ENCODE measurements at regions not wholly inside any gene's neighbourhood (a gene's known extent, or its start where the extent isn't known, plus 50 kb on each side); places are given as distances from the start of the nearest gene placed in this dataset.
A peak's percentile ranks its signal among the peaks of the same experiment; 100 is the strongest.

DNA sequence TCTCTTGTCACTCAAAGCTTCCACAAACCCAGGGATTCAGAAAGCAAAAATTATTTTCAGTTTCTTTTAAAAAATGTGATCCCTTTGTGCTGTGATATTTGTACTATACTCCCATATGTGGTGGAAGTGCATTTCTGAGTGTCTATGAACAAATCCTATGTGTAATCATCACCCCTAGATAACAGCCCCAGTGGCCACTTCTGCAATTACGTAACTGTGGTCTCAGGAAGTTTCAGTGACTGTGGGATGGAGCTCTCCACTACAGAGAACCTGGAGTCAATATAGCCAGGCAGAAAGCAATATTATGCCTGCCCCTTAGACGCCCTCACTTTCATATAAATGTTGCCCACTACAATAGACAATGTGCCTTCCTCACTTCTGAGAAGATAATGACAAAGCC, 1101.7 kb upstream of the GHITM start:
- no peak overlapping the region for H3K4me3 ChIP-seq (replicated peaks in 1 of 2; ENCODE audit: low read depth in 2 of 2, low read length in 2 of 2)
- no peak for DNase-seq (ENCODE audit: low read depth in 2 of 2)
- TF ChIP-seq, protein P1, sequence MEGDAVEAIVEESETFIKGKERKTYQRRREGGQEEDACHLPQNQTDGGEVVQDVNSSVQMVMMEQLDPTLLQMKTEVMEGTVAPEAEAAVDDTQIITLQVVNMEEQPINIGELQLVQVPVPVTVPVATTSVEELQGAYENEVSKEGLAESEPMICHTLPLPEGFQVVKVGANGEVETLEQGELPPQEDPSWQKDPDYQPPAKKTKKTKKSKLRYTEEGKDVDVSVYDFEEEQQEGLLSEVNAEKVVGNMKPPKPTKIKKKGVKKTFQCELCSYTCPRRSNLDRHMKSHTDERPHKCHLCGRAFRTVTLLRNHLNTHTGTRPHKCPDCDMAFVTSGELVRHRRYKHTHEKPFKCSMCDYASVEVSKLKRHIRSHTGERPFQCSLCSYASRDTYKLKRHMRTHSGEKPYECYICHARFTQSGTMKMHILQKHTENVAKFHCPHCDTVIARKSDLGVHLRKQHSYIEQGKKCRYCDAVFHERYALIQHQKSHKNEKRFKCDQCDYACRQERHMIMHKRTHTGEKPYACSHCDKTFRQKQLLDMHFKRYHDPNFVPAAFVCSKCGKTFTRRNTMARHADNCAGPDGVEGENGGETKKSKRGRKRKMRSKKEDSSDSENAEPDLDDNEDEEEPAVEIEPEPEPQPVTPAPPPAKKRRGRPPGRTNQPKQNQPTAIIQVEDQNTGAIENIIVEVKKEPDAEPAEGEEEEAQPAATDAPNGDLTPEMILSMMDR (IDR thresholded peaks at IDR 0.05; ENCODE audit: low read depth, low read length), result no peak

DNA sequence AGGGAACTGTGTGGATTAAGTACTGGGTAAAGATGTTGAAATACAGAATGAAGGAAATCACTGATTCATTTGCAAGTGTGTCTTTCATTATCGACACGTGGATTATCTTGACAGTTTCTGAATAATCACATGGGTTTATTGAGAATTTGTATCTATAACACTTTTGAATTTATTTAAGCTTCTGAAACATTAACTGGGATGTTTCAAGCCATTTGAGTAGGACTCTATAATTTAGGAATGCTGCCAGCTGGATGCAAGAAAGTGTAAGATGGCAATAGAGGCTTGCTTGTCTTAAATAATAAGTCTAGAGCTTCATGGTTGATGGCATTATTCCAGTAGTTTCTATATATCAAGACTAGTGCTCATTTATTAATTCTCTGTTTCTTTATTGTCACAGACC, 1100.7 kb upstream of the GHITM start:
- TF ChIP-seq, protein P1 (IDR thresholded peaks at IDR 0.05; ENCODE audit: low read depth, low read length), result no peak
- DNase-seq (ENCODE audit: low read depth in 2 of 2), result no peak
- no peak overlapping the region for H3K4me3 ChIP-seq (replicated peaks in 1 of 2; ENCODE audit: low read depth in 2 of 2, low read length in 2 of 2)

DNA sequence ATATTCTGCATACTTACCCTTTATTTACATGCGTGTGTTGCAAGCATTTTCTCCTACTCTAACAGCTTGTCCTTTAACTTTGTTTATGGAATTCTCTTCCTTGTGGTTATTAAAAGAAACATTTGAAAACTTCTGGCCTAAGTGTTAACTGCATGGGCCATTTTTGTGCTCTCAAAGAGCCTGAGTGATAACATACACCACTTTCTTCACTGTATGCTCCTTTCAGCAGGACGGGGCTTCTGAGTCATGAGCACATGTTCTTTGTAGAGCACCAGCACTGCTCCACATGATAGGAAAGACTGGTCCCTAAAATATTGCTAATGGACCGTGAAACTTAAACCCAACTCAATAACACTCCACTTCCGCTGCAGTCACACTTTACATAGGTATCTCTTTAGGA, 1093.6 kb upstream of the GHITM start:
- no peak for DNase-seq (ENCODE audit: low read depth in 2 of 2)
- TF ChIP-seq, protein P1 (IDR thresholded peaks at IDR 0.05; ENCODE audit: low read depth, low read length), result no peak
- no peak overlapping the region for H3K4me3 ChIP-seq (replicated peaks in 1 of 2; ENCODE audit: low read depth in 2 of 2, low read length in 2 of 2)

DNA sequence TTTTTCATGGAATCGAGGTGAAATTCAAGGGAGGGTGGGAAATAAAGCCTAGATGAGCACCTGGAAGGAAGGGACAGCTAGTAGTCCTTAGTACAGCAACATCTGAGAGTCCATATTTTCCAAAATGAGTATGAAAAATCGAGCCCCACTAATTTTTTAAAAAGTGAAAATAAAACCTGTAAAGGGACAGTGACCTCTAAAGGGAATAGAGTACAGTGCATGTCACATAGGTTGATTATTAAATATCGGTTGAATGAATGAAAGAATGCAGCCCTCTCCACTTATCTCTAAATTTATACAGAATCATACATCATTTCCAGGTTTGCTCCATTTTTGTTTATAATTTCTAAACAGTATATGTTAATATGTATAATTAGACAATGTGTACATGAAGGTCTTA, 1088.5 kb upstream of the GHITM start:
- no peak for DNase-seq (ENCODE audit: low read depth in 2 of 2)
- H3K4me3 ChIP-seq (replicated peaks in 1 of 2; ENCODE audit: low read depth in 2 of 2, low read length in 2 of 2), result no peak overlapping the region
- TF ChIP-seq, protein P1 (IDR thresholded peaks at IDR 0.05; ENCODE audit: low read depth, low read length), result no peak

DNA sequence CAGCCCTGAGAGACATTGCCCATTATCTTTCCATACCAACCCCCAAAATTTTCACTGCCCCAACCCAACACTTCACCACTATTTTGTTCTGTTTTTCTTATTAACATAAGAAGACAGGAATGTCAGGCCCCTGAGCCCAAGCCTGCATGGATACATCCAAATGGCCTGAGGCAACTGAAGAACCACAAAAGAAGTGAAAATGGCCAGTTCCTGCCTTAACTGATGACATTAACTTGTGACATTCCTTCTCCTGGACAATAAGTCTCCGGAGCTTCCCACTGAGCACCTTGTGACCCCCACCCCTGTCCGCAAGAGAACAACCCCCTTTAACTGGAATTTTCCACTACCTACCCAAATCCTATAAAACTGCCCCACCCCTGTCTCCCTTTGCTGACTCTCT, 1076.4 kb upstream of the GHITM start:
- TF ChIP-seq, protein P1 (IDR thresholded peaks at IDR 0.05; ENCODE audit: low read depth, low read length), result no peak
- H3K4me3 ChIP-seq (replicated peaks in 1 of 2; ENCODE audit: low read depth in 2 of 2, low read length in 2 of 2), result no peak overlapping the region
- no peak for DNase-seq (ENCODE audit: low read depth in 2 of 2)

DNA sequence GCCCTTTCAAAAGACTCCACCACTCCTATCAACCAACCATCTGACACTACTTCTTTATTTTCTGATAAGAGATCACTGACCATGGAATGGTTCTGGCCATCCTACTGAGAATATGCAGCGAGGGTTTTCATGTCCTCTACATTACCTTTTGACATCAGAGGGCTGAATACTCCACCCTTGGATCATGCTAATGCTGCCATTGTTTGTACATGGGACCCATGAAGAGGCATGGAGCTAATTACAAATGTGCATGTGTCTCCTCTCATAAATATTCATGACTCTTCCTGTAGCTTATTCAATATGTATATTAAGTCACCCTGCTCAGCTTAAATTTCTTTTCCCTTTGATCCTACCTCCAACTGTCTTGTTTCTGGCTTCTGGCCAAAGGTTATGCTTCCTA, 1065.8 kb upstream of the GHITM start:
- DNase-seq (ENCODE audit: low read depth in 2 of 2), result no peak
- H3K4me3 ChIP-seq (replicated peaks in 1 of 2; ENCODE audit: low read depth in 2 of 2, low read length in 2 of 2), result no peak overlapping the region
- TF ChIP-seq, protein P1 (IDR thresholded peaks at IDR 0.05; ENCODE audit: low read depth, low read length), result no peak

DNA sequence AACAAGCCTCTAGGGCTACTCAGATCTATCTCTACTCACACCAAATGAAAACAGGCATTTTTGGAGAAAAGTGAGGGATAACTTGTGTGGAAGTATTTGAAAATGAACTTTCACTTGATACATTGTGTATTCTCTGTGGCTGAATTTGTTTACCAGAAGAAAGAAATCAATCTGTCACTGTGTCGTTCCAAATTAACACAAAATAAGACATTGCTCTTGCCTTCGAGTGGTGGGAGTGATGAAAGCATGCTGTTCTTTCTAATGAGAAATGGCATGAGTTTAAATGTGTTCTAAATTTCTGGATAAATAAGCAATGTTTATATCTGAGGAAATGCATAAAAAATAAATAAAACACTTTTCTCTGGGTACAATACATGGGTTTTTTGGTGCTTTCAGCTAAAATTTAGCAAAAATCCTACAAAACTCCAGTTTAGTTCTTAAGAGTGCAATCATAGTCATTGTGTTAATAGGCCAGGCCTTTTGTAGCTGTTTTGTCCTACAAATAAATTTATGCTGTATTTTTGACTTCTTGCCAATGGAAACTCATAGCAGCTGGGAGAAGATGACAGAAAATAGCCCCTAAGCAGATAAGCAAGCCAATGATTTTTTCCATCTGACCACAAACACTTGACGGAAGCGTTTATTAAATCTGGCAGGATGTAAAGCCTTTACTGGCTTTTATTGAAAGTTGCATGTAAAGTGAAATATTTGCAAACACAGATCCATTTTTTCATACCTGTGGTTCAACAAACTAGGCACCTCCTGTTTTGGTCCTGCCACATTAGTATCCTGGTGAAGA, 1064.1 kb upstream of the GHITM start:
- no peak overlapping the region for H3K4me3 ChIP-seq (replicated peaks in 1 of 2; ENCODE audit: low read depth in 2 of 2, low read length in 2 of 2)
- DNase-seq (ENCODE audit: low read depth in 2 of 2), result peak in 1 of 2 donors; percentile 3
- TF ChIP-seq, protein P1 (IDR thresholded peaks at IDR 0.05; ENCODE audit: low read depth, low read length), result no peak

Data from cardiac fibroblast (primary cell).